NCI-H1694 treated with DMSO at 0.1 percent for 48 hours (cell line): ENCODE measurements at regions not wholly inside any gene's neighbourhood (a gene's known extent, or its start where the extent isn't known, plus 50 kb on each side); places are given as distances from the start of the nearest gene placed in this dataset.

Experiments
- DNase-seq: peaks from one replicate; lab custom pipeline; 2025; lab: John Stamatoyannopoulos, UW

DNA sequence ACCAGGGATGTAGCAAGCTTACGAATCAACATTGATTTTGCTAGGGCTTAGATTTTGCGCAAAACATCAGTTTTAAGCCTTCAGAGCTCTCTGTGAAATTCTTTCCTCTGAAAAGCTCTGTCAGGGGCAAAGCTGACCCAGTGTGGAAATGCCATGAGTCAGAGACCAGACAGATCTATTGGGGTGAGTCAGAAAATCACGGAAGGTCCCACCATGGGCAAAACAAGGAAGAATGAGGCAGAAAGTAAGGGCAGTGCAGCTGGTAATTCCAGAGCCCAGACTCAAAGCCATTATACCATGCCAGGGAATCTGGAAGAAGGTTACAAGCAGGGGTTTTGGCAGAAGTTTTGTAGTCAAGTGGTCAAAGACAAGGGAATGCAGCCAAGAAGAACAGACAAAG is 256.6 kb upstream of the CTAGE1 start:
- no peak for DNase-seq

DNA sequence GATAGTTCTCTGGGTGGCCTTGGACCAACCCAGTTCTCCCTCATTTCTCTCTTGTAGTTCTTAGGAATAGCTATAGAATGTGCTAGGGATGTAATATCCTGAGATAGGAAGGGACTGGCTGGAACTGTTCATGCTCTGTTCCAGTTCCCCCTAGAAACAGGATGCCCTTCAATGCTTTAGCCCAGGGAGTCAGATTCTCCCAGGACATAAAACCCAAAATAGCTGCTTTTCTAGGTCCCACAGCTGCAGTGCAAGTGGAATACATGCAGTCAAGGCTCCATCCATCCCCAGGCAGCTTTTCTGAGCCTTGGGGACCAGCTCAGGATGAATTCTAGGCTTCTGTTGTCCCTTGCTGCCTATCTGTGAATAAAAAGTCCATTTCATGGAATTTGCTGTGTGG is 257.3 kb upstream of the CTAGE1 start:
- no peak for DNase-seq

DNA sequence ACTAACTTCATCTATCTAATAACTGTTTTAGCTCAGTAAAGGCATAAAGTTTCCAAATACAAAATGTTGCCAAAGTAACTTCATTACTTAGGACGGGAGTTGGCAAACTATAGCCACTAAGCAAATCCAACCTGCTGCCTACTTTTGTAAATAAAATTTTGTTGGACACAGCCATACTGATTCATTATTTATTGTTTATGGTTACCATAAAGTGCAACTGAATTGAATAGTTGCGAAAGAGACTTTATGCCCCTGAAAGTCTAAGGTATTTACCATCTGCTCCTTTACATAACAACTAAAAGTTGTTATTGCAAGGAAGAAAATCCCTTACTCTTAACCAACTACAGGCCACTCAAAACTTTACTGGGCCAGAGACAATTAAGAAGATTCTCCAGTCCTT is 256.7 kb upstream of the RBBP8 start:
- no peak for DNase-seq

DNA sequence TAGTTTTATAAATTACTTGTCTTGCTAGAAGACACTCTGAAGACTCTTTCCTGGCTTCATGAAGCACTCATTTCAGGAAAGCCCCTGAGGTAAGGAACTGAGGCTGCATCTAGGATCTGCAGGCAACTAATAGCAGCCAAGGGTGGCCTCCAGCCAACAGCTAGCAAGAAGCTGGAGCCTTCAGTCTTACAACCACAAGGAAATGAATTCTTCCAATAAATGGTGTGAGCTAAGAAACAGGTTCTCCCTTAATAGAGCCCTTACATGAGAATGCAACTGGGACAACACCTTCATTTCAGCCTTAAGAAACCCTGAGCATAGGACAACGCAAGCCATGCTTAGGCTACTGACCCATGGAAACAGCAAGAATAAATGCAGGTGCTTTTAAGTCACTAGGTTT is 254.6 kb upstream of the RBBP8 start:
- no peak for DNase-seq

DNA sequence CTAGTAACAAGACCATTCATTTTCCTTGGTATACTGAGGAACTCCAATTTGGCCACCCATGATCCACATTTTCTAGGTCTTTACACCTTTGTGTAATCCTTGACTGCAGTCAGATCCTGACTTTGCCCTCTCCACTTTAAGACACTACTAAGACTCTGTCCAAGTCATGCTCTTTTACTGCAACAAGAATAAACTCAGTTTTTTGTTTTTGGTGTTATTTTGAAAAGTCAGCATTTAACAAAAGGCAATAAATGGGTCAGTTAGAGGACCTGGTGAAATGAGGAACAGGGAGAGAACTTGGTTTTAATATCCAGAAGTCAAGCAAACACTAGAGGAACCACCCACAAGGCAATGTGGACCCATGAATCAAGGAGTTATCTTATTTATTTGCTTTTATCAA is 252.2 kb upstream of the RBBP8 start:
- no peak for DNase-seq

DNA sequence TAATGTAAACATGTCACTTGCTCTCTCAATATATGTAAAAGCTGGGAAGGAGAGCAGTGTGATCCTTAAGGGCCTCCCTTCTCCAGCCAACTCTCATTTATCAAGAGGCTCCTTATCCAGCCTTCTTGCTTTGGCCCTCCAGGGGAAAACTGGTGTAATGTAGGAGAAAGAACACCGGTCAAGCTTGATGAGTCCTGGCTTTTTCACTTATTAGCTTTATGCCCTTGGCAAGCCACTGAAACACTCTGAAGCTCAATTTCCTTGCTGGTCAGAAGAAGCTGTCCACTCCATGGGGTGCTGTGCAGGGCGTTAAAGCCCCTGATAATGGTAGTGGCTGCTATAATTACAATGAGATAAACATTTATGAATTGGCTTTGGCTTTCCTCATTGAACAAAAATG is 251.2 kb upstream of the RBBP8 start:
- DNase-seq = no peak

DNA sequence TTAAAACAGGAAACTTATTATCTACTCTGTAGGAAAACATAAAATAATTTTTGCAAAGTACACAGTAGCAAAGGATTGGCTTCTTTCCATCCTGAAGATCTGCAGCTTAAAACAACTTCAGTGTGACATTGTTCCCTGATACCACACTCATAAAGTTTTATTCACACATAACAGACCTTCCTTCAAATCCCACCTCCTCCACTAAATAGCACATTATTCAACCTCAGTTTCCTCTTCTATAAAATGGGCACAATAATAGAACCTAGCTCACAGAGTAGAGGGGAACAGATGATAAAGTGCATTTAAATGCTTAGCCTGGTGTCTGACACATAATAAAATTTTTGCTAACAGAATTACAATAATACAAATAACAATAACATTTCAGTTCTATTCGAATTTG is 250.4 kb upstream of the RBBP8 start:
- DNase-seq = no peak

DNA sequence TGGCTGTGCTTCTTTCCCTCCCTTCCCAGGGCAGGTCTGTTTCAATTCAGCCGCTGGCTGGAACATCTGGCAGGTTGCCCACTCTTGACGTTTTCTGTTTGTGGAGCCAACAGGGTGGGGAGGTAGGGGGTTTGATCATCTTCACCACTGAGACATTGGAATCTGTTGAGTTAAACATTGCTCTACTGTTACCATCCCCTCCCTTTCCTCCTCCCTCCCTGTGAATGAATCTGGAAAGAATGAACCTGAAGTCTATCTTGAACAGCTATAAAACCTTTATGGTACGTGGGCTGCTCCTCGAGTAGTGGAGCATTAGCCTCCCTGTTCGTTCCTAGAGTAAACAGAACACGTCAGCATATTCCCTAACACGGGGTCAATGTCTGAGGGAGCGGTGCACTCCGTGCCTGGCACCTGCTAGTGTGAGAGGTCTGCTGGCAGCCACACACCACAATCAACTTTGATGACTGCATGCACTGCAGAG is 249.9 kb upstream of the RBBP8 start:
- DNase-seq = no peak

DNA sequence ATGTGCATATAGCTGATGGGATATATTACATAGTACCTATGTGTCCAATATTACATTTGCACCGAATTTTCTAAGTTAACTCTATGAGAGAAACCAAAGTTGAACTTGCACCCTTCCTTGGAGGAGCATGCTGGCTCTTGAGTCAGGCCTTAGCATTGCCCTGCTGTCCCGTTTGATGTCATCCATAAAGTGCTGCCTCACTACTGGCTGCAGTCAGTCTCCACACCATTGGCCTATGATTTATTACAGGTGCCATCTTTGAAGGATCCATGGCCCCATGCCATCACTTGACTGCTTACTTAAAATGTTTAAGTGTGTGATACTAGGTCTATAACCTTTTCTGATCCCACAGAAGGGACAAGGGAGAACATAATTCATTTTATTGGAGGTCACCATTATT is 249.3 kb upstream of the RBBP8 start:
- DNase-seq = no peak

DNA sequence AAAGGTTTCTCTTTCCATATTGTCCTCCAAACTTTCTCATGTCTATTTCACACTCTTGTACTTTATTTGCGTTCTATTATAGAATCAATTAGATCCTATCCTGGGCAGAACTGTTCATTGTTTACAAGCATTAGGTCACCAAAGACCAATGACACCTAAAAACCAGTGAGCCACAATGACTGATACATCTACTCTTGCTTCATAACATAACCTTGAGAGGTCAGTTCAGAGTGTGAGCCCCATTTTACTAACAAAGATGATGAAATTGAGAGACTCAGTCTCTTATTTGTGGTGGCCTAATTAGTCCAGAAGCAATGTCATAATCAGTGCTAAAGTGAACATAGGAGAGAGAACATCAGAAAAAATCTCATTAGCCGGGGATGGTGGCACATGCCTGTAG is 248.9 kb upstream of the RBBP8 start:
- DNase-seq = no peak

DNA sequence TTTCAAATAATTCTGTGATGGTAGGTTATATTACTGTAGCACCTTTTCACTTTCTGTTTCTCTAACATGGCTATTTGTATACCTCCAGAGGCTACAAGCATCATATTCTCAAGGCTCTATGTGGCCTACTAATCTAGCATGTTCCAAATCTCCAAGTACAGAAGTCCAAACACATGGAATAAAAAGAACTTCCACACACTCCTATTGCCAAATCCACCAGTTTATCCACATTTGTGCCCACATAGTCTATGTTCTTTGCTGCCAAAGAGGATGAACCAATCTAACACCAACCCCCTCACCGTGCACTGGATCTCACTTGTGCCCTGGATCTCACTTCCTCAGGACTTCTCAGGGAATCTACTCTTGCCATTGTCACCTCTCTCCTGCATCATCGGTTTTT is 247.3 kb upstream of the RBBP8 start:
- no peak for DNase-seq

DNA sequence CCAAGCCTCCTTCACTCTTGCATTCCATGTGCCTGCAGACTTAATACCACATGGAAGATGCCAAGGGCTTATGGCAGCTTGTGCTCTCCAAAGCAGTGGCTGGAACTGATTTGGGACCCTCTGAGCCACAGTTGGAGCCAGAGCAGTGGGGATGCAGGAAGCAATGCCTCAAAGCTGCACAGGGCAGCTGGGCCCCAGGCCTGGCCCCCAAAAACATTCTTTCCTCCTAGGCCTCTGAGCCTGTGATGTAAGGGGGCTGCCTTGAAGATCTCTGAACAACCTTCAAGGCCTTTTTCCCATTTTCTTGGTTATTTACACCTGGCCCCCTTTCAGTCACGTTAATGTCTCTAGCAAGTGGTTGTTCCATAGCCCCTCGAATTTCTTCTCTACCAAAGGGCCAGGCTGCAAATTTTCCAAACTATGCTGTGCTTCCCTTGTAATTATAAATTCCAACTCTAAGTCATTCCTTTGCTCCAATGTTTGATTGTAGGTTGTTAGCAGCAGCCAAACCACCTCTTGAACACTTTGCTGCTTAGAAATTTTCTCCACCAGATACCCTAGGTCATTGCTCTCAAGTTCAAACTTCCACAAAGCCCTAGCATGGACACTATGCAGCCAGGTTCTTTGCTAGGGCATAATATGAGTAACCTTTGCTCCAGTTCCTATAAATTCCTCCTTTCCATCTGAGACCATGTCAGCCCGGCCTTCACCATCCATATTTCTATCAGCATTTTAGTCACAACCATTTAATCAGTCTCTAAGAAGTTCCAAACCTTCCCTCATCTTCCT is 245.0 kb upstream of the RBBP8 start:
- no peak for DNase-seq

DNA sequence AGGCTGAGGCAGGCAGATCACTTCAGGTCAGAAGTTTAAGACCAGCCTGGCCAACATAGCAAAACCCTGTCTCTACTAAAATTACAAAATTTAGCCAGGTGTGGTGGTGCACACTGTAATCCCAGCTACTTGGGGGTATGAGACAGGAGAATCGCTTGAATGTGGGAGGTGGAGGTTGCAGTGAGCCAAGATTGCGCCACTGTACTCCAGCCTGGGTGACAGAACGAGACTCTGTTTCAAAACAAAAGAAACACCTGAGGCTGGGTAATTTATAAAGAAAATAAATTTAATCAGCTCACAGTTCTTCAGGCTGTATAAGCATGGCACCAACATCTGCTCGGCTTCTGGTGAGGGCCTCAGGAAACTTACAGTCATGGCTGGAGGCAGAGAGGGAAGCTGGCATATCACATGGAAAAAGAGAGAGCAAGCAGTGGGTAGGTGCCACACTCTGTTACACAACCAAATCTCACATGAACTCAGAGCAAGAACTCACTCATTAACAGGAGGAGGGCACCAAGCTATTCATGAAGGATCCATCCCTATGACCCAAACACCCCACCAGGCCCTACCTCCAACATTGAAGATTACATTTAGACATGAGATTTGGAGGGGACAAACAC is 244.1 kb upstream of the RBBP8 start:
- DNase-seq = no peak

DNA sequence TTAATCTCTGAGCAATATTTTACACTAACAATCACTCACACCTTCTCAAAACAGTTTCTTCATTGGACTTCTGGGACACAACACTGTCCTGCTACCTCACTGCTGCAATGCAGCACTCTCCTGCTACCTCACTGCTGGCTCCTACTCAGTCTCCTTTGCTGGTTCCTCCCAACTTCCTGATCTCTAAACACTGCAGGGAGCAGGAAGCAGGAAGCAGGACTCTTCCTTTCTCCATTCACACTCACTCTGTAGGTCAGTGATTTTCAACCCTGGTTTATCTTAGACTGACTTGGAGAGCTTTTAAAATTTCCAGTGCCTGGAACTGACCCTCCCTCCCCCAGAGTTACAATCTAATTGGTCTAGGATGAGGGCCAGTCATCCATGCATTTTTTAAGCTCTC is 243.4 kb upstream of the RBBP8 start:
- no peak for DNase-seq

DNA sequence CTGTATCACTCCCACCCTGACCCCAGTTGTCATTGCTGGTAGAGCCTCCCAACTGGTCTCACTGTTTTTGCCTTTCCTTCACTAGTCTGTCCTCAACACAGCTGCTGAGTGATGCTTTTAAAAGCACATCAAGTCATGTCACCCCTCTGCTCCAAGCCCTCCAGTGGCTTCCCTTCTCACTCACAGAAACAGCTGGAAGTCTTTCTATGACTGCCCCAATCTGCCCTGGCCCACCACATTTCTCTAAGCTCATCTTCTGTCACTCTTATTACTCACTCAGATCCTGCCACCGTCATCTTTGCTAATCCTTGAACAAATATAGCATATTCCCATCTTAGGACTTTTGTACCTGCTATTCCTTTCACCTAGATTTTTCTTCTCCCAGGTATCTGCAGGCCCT is 242.6 kb upstream of the RBBP8 start:
- DNase-seq = no peak

DNA sequence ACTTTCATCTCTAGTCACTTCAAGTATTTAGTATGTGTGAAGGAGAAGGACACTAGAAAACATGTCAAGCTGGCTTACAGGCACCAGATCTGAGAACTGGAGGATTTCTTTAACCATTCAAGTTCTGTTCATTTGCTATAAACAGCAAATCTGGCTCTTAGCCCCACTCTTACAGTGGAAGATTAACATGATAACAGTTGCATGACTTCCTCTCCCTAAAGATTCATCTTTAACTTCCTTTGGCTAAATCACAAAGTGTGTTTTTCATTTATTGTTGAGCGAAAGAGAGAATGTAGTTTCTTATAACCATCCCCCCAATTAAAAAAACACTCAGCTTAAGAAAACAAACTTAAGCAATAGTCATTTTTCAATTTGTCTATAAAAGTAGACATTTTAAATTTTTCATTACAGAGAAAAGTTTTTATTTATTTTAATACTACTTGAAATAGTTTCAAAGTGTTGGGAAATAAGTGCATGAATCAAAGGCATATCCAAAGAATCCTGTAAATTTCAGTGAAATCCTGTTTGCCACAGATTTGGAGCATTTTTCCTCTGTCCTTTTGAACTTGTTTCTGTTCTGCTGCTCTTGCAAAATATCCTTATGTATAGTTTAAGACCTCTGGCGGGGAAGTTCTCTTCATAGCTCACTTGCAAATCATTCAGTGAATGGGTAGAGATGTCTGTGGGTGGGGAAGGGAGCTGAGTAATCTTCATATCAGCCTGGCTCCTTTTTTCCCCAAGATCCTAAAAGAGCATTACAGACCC is 241.0 kb upstream of the RBBP8 start:
- no peak for DNase-seq

DNA sequence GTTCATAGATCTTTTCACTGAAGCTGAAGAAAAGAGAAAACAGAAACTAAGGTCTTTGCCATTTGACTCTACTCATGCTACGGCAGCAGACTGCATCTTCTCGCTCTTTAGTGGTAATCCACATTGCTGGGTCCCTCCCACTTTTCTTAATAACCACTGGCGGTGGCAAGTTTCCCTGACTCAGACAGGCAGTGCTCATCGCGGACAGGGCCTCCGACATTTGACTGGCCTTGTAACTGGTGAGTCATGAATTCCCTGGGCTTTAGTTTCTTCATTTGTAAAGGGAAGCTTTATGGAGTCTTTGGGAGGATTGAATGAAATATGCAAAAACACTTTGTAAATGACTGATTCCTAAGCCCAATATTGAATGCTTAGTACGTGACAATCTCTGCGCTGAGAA is 238.2 kb upstream of the RBBP8 start:
- DNase-seq = no peak

DNA sequence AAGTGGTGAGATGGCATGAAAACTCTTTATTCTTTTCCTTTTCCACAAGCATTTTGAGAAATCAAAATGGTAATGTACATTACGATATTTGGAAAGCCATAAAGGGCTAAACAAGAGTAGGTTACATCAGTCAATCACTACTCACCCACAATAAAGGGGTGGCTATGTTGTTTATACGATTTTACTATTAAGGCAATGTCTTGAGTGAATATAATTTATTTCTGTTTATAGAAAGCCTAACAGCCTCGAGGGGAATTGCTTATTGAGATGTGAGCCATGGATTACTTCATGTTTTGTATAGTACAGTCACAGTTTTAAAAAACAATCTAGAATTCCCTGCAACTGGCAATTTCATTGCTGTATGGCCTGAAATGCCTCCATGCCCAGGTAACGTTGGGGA is 237.5 kb upstream of the RBBP8 start:
- no peak for DNase-seq

DNA sequence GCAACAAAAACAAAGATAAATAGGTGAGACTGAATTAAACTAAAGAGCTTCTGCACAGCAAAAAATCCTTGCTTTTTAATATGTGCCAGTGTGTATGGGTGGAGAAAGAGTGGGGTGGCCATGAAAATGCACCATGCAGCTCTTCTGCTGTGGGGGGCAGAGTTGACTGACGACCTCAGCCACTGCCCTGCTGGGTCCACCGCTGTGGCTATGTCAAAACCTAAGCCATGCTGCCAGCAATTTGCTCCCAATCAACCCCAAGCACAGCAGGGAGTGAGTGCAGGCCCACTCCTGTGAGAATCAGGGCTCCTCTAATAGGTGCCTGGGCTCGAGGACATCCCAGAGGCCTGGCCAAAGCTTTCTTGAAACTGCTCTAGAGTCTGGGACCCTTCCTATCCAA is 235.6 kb upstream of the RBBP8 start:
- no peak for DNase-seq

DNA sequence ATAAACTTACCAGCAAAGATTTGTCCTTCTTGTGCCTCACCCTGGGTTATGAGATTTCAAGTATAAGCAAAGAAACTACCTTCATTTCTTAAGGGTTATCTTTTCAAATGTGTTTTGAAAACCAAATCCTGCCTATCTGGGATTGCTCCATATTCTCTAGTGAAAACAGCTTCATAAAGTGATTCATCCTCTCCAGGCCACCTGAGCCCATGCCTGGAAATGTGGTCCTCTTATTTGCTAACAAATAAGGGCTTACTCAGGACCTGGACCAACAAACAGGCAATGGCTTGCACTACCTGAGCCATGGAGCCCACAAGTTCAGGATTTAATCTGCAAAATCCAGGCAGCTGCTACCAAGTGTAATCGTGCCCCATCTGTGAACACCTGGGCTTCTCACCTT is 234.4 kb upstream of the RBBP8 start:
- DNase-seq = no peak

DNA sequence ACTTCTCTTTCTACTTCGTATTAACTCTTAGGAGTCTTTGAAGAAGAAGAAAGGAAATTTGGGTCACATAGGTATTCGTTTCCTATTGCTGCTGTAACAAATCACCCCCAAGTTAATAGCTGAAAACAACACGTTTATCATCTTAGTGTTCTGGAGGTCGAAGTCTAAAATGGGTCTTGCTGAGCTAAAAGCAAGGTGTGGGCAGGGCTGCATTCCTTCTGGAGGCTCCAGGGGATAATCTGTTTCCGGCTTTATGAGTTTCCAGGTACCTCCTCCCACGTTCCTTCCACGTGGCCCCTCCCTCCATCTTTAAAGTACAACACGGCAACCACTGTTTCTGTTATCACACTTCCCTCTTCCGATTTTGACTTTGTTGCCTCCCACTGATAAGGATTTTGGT is 233.5 kb upstream of the RBBP8 start:
- no peak for DNase-seq

DNA sequence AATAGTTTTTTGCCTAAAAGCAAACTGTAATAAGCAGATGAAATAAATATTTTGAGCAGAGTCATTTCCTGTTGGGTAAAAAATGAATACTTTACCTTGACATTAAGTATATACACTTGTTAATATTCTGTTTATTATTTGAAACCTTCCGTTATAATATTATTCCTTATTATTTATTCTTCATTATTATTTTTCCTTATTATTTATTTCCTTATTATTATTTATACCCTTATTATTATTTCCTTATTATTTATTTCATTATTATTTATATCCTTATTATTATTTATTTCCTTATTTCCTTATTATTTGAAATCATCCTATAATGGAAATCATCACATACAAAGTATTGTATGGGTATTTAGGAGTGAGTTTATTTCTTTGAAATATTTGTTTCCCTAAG is 232.2 kb upstream of the RBBP8 start:
- no peak for DNase-seq

DNA sequence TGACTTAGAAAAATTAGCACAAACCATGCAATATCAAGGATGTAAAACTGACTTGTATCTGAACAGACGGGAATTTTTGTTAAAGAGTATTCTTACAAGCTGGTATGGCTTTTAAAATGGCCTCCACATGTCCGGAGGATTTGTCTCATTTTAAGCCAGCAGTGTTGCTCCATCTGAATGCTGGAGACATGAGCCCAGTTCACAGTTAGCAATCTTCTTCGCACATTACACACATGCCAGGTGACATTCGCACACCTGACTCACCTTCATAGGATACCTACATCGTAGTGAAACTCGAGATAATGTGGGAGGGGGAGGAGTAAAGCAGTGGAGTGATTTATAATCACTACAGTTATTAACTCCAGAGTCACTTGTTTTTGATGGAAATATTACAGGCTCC is 231.8 kb upstream of the RBBP8 start:
- DNase-seq = no peak
